C1 segment of cervical spinal cord (tissue), 14 donors: ENCODE measurements at regions not wholly inside any gene's neighbourhood (a gene's known extent, or its start where the extent isn't known, plus 50 kb on each side); places are given as distances from the start of the nearest gene placed in this dataset.

Experiments
- DNase-seq, 14 donors: peaks; one replicate each; lab custom pipeline; 2025; lab: John Stamatoyannopoulos, UW

DNA sequence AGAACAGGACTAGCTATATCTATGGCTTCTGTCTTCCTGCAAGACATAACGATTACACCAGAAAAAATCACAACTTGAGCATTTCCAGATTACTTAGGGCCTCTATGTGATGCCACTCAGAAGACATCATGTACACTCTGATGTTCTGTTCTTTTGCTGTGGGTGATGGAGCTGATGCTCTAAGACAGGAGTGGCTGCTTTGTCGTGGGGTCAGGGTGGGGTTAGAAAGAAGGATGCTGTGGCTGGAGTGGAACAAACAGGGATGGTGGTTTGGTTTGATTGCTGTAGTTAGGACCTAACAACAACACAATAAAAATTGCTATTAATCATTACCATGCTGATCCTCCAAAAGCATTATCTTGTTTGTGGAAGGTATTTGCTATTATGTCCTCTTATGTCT lies 120.3 kb upstream of the ARHGAP20 start:
- DNase-seq = no peak

DNA sequence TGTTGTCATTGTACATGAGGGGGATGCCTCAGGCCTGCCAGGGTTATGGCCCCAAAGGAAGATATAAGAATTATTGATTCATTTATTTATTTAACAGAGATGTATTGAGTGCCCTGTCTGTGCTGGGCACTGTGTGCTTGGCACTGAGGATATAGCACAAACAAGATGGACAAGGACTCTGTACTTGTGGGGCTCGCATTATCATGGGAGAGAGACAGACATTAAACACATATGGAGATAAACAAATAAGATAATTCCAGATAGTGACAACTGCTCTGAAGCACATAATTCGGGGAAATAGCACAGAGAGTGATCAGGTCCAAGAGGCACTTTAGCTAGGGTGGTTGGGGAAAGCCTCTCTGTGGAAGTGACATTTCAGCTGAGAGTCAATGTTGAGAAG lies 119.8 kb upstream of the ARHGAP20 start:
- no peak for DNase-seq

DNA sequence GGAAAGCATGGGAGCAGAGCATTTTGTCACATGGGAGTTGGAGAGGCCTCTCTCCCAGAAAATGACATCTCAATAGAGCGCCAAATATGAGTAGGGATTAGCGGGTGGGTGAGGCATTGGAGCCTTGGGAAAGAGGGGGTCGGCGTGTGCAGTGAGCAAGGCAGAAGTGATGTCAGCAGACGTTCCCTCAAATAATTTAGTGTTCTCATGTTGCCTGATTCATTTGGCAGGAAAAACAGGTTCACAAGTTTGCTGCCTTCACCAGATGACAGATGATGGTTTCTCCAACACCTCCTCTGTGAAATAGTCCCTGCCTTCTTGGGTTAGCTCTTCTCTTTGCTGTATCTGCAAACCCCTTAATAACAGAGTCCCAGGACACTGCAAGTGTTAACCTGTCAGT lies 118.5 kb upstream of the ARHGAP20 start:
- no peak for DNase-seq

DNA sequence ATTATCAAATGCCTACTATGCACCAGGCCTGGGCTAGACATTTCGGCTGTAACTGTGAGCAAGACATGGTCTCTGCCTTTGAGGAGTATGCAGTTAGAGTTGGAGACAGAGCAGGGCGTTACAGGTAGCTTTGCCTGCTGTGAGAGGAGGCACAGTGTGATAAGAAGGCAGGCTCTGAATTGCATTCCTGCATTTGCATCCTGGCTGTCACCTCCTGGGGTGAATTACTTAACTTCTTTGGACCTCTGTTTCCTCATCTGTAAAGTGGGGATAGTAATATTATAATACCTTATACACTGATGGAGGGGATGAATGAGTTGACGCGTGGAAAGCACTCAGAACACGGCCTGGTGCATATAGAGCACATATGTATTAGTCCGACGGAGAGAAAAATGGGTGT lies 118.1 kb upstream of the ARHGAP20 start:
- no peak for DNase-seq

DNA sequence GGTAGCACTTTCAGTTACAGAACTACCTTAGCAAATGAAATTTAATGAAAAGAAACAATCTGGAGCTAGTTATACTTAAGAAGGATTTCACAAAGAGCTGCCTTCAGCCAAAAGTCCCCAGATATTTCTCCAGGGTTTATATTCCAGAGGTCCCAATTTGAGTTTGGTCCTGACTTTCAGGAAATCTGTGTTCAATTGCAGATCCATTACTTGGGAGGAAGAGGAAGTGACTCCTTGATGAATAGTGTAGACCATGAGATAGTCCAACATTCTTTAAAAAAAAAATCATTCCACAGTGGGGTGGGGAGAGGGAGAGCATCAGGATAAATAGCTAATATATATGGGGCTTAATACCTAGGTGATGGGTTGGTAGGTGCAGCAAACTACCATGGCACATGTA lies 117.6 kb upstream of the ARHGAP20 start:
- DNase-seq = no peak

DNA sequence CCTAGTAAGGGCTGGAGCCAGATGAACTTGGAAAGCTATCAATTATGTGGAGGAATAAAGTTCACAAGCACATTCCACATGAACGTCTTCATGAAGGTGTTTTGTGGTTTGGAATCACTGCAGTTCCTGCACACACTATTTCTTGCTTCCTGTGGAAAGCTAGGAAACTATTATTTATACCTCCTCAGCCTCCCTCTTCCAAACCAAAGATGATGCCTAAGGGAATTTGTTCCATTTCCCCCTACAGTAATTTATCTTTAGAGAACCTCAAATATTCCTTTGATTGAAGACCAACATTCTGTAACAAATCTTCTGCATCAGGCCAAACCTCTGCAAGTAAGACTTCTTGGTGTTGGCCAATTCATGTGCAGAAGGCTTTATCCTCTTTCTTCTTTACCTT lies 115.8 kb upstream of the ARHGAP20 start:
- DNase-seq = no peak

DNA sequence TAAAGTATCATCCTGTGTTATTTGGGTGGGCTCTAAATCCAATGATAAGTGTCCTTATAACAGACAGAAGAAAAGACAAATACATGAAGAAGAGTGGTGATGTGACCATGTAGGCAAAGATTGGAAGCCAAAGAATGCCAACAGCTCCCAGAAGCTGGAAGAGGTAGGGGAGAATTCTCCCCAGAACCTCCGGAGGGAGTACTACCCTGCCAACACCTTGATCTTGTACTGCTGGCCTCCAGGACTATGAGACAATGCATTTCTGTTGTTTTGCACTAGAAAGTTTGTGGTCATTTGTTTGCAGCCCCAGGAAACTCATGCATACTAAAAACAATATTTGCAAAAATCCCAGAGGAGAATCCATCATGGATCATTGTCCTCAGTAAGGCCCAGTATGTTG lies 115.0 kb upstream of the ARHGAP20 start:
- no peak for DNase-seq

DNA sequence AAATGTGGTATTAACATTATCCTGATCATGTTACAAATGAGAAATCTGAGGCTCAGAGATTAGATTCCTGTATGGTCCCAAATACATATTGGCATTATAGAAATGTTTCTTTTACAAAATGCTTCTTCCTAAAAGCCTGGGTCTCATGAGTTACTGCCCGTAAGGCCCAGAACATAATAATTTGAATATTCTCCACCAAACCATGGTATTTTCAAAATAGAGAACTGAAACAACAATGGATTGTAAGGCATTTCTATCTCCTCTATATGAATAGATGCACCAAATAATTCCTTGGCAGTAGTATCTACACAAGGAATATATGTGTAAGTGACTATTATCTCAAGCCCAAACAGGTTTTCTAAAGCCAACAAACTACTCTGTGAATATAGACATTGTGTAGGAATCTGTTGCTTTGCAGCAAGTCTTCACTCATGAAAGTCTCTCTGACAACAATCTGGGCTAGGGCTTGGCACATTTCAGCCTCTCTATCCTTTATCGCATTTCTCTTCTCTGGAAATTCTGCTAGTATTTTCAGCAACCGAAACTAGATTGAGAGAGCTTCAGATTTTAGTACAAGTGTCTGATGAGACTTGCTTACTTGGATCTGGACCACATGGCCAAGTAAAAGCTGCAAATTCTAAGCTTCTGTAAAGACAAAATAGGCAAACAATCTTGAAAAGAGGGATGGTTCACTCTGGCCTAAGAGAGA lies 112.8 kb upstream of the ARHGAP20 start:
- DNase-seq = no peak

DNA sequence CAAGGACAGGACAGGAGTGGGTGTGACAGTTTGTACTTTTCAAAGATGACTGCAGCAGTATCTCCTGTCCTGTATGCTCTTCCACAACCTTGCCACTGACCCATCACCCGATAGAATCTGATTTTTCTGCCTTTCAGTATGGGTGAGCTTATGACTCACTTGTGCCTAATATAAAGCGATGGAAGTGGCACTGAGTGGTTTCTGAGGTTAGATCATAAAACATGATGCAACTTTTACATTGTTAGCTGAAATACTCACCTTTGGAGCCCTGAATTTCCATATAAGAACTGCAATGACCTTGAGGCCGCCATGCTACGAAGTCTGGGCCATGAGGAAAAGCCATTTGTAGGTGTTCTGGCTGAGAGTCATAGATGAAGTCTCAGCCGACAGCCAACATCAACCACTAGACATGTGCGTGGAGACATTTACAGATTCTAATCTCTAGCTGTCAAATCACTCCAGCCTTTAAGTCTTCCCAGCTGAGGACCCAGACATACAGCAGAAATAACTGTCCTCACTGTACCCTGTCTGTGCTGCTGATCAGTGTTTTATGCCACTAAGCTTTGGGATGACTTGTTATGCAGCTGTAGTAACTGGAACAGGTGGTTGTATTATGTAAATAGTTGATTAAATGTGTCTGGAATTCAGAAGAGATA lies 105.9 kb upstream of the ARHGAP20 start:
- DNase-seq = no peak

DNA sequence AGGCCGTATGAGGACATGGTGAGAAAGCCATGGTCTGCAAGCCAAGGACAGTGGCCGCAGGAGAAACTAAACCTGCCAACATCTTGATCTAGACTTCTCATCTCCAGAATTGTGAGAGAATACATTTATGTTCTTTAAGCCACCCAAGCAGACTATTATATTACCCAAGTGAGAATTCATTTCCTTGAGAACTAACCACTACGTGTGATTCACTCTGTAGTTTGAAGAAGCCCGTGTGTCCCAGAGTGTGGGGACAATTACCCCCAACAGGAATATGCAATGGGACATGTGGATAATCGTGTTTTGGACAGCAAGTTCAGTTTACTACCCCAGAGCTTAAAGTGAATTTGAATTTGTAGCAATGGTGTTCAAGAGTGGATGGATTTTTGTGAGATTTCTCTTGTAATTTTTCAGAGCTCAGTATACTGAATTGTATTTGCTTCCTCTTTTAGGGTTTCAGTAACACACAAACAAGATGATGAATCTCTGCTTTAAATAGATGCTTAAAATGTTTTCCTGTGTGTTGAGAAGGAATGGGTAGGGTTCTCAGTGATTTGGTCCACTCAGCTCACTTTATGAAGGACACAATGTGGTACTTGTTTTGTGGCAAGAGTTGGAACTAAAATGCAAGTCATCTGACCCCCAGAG lies 100.0 kb upstream of the ARHGAP20 start:
- no peak for DNase-seq

DNA sequence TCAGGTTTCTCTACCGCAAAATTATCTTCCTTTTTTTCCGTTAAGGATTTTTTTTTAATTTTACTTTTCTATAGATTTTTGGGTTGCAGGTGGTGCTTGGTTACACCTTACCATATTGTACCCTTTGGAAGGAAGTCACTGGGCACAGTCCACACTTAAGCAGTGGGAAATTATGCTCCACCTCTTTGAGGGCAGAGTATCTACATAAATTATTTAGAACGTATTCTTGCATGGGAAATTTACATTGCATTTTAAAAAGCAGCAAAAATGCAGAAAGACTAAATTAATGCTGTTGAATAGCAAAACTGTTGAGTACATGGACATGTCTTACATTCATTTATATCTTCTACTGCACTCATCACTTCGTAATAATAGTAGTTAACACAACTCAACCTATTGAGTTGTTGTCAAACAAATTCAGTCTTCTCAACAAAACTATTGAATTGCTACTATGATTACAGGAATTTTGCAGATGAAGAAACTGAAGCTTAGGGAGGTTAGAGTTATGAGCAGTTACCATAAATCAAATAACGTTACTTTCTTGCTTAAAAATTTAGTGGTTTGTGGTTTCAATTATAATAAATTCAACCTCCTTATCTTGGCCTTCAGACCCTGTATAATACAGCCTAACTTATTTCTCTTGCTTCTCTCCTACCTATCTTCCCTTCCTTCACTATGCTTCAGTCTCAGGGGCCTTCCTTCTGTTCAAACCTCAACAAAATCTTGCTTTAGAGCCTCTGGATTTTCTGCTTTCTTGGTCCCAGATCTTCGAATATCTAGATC lies 97.4 kb upstream of the ARHGAP20 start:
- DNase-seq = no peak

DNA sequence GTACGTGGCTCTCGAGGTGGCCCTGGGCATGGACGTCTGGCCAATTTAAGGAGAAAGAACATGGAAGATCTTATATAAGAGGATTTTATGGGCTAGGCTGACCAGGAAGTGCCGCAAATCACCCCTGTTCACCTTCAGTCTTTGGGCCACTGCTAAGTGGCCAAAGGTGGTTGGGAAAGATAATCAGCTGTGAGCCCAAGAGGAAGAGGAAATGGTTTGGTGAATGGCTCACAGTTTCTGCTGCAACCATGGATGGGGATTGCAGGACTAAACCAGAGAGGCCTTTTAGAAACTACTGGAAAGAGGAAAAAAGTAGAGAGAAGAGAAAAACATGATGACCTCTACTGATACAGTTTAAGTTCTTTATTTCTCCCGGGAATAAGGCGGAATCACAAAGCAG lies 96.0 kb upstream of the ARHGAP20 start:
- DNase-seq = no peak

DNA sequence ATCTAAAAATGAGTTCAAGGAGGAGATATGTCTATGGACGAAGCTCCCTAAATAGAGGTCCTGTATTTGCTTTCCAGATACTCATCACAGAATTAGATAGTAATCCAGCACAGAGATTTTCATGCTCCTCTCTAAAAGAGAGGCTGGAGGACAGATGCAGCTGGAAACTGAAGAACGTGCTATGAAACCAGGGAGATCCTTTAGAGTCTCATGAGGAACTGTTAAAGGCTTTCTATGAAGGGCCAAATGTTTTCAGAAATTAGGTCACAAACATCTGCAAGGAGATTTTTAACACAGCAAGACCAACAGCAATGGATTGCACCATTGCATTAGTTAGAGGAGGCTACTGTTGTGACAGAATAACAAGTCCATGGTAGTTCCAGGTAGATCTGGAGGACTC lies 95.6 kb upstream of the ARHGAP20 start:
- DNase-seq = no peak

DNA sequence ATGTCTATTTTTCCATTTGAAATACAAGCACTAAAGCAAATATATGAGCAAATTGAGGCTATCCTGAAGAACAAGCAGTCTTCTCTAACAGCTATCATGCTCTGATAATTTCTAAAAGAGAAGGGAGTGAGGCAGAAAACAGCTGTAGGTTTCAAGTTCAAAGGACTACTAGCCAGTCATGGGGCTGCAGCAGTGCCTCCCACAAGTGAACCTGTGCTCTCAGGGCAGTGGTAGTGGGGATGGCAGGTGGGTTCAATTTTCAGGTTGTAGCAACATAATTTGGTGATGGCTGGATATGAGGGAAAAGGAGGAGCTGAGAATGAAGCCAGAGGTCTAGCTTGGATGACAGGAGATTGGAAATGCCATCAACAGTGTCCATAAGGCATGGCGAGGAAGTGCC lies 93.5 kb upstream of the ARHGAP20 start:
- DNase-seq = no peak

DNA sequence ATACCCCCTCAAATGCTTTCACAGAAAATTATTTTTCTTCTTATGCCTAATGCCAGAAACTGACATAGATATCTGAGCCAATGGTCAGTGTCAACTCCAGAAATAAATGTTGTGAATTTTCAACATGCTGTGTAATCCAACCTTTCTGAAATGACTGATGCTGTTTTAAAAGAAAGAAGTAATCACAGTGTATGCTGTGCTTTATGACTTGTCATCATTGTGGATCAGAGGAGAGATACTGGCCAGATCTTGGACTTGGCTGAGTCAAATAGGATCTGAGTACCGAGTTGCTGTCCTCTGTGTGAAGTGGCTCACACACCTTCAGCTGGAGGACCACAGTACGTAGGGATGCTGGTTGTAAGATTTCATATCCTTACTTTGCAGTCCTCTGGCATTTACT lies 89.9 kb upstream of the ARHGAP20 start:
- no peak for DNase-seq

DNA sequence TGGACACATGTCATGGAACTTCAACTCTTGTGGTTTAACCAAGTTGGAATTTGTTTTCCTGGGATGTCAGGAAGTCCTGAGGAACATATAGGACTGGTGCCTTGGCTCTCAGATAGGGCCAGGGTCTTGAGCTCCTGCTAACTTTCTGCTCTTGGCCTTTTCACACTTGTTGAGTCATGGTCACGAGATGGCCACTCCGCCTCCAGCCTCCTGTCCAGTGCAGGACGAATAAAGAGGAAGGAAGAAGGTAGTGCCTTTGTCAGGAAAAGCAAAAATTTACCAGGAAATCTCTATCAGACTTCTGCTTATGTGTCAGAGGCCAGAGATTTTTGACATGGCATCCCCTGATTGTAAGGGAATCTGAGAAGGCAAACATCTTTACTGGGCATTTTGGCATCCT lies 89.1 kb upstream of the ARHGAP20 start:
- no peak for DNase-seq

DNA sequence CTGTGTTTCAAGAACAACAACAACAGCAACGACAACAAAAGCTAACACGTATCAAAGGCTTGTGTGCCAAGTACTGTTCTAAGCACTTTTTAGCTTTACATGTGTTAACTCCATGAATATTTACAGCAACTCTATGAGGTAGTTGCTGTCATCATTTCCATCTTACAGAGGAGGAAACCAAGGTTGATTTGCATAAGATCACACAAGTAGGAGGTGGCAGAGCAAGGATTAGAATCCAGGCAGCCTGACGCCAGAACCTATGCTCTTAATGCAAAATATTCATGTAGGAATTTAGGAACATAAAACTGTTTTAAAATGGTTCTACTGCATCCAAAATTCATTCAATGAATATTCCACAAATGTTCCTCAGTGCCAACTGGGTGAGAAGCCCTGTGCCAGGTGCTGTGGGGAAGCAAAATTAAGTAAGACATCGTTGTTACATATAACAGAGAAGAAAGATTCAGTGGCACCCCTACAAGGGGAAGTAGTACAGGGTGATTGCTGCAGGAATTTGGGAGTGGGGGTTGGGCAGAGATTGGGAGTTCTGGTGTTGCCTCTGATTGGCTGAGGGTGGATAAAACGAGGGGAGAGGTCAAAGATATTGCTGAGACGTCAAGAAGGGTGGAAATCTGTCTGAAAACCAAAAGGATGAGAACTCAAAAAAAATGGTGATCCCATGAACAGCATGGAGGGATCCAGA lies 86.1 kb upstream of the ARHGAP20 start:
- DNase-seq = no peak

DNA sequence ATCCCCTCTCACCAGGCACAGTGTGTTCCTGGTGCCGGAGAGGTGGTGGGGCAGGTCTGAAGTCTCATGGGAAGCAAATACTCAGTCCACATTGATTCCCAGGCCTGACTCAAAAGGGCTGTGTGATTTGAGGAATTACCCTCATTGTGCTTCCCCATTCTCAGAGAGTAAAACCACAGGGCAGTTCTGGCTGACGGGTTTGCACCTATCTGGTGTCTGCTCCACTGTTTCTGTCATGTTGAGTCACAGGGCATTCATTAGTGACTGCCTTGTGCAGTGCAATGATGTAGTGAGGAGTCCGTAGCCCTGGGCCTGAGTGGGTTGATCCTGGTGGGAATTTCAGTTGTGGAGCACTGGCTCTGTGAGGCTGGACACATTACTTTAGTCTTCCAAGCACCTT lies 85.2 kb upstream of the ARHGAP20 start:
- DNase-seq = peak in 1 of 14 donors; percentile 6

DNA sequence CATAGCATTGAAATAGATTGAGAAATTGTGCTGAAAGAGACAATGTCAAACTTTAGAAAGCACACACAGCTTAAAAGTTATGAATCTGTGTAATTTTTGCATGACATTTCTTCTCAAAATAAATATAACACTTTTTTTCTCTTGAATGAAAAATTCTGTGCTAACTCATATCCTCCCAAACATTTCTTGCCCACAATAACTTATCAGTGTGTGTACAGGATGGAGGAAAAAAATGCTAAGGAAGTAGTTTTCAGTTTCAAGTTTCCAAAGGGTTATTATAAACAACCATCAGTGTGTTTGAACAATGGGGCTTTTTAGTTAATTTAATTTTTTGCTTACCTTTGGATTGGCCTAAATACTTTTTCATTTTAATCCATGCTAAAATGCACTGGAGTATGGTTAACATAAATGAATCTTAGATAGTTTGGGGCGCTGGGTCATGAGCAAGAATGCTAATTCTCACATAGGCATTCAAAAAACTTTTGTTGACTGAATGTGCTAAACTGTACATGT lies 82.9 kb upstream of the ARHGAP20 start:
- DNase-seq = no peak

DNA sequence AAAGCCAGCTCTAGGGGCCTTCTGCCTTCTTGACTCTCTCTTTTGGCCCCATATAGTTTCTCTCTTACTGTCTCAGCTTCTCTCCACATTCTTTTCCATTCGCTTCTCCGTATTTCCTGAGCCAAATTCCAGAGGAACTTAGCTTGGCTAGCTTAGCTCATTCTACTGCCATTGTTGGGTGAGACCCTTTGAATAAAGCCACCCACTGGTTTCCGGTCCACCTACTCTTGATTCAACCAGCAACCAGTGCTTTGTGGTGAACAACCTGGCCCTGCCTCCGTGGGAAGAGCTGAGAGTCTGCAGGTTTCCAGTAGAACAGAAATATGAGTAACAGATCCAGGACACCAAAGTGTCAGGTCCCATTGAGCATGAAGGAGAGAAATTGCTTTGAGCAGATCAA lies 81.3 kb upstream of the ARHGAP20 start:
- DNase-seq = no peak

DNA sequence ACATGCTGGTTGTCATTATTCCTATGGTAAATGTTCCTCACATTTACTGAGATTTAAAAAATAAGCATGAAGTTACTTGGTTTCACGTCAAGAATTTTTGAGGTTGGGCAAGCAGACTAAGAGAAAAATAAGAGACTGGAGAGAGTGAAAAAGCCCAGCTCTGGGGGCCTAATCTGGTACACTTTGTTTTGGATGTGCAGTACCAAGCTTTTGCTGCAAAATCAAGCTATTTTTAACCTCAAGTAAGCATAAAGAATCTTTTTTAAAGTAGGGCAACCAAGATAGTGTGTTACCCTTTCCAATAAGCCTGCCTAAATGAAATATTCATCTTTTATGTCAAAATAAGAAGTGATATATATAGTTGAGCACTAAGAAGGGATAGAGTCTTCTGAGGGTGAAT lies 79.4 kb upstream of the ARHGAP20 start:
- no peak for DNase-seq

DNA sequence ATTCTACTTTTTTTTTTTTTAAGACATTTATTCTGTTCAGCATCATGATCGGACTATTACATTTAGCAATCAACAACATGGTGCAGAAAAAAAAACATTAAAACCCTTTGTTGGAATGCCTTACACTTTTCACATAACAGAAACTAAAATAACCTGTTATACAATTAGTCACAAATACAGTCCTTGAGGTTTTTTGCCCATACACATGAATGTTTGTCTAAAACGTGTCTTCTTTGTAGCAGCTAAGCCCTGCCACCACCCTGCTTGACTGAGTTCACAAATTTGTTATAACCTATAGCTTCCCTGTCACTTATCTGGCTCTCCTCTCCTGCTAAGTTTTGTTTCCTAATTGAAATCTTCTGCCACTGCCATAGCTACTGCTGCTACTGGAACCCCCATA lies 75.4 kb upstream of the ARHGAP20 start:
- DNase-seq = no peak
